ENCODE measurements at regions not wholly inside any gene's neighbourhood (a gene's known extent, or its start where the extent isn't known, plus 50 kb on each side); places are given as distances from the start of the nearest gene placed in this dataset.

GRCh38 chr3:1998739-1999138, 99.9 kb upstream of the CNTN4 start:
- no peaks in the 10 kb centered on the region for H3K36me3 ChIP-seq (ENCODE audit: insufficient read depth, low read length, poor library complexity, severe bottlenecking)
- BruUV-seq (replicated peaks): no TSS peak
- intact Hi-C loops (cut with micrococcal nuclease; ENCODE audit: unreplicated experiment): no loop called here
- TF ChIP-seq EZH2 (IDR thresholded peaks at IDR 0.05; ENCODE audit: borderline replicate concordance, low read depth, low read length, poor library complexity, severe bottlenecking) (no peak), CTCF (conservative IDR thresholded peaks at IDR 0.05; ENCODE audit: low read depth, low read length) (no peak)
- DNase-seq (ENCODE audit: low spot score): no peak
- H3K27me3 ChIP-seq (replicated peaks; ENCODE audit: insufficient read depth, low read depth, low read length, poor library complexity): no peaks in the 10 kb centered on the region
- no peak overlapping the region for H3K27ac ChIP-seq (ENCODE audit: low read depth, low read length, poor library complexity, severe bottlenecking)
- CTCF ChIA-PET: no interaction called here
- POLR2A ChIA-PET (ENCODE audit: low non-redundant PET): no interaction called here
- H3K4me3 ChIP-seq (ENCODE audit: low read depth, low read length, poor library complexity, severe bottlenecking): no peak overlapping the region
- H3K4me1 ChIP-seq (ENCODE audit: insufficient read depth, low read length, poor library complexity, severe bottlenecking): peaks cover 8% of the 10 kb centered on the region
- peaks cover 5% of the 10 kb centered on the region for H3K9me3 ChIP-seq (ENCODE audit: low read depth, low read length, poor library complexity, severe bottlenecking)

GRCh38 chr3:2001306-2002108, 97.2 kb upstream of the CNTN4 start:
- no peak overlapping the region for H3K27ac ChIP-seq (ENCODE audit: low read depth, low read length, poor library complexity, severe bottlenecking)
- peaks cover 9% of the 10 kb centered on the region for H3K9me3 ChIP-seq (ENCODE audit: low read depth, low read length, poor library complexity, severe bottlenecking)
- no peaks in the 10 kb centered on the region for H3K27me3 ChIP-seq (replicated peaks; ENCODE audit: insufficient read depth, low read depth, low read length, poor library complexity)
- TF ChIP-seq EZH2 (IDR thresholded peaks at IDR 0.05; ENCODE audit: borderline replicate concordance, low read depth, low read length, poor library complexity, severe bottlenecking): no peak
- TF ChIP-seq CTCF (conservative IDR thresholded peaks at IDR 0.05; ENCODE audit: low read depth, low read length): no peak
- CTCF ChIA-PET: no interaction called here
- no peaks in the 10 kb centered on the region for H3K4me1 ChIP-seq (ENCODE audit: insufficient read depth, low read length, poor library complexity, severe bottlenecking)
- no TSS peak for BruUV-seq (replicated peaks)
- intact Hi-C loops (cut with micrococcal nuclease; ENCODE audit: unreplicated experiment): no loop called here
- no peak for DNase-seq (ENCODE audit: low spot score)
- H3K36me3 ChIP-seq (ENCODE audit: insufficient read depth, low read length, poor library complexity, severe bottlenecking): no peaks in the 10 kb centered on the region
- POLR2A ChIA-PET (ENCODE audit: low non-redundant PET): no interaction called here
- H3K4me3 ChIP-seq (ENCODE audit: low read depth, low read length, poor library complexity, severe bottlenecking): no peak overlapping the region

GRCh38 chr3:2023959-2024358, 74.7 kb upstream of the CNTN4 start:
- intact Hi-C loops (cut with micrococcal nuclease; ENCODE audit: unreplicated experiment): no loop called here
- no peak for TF ChIP-seq CTCF (conservative IDR thresholded peaks at IDR 0.05; ENCODE audit: low read depth, low read length)
- no peak for TF ChIP-seq EZH2 (IDR thresholded peaks at IDR 0.05; ENCODE audit: borderline replicate concordance, low read depth, low read length, poor library complexity, severe bottlenecking)
- peaks cover 4% of the 10 kb centered on the region for H3K9me3 ChIP-seq (ENCODE audit: low read depth, low read length, poor library complexity, severe bottlenecking)
- peak; percentile 11 for DNase-seq (ENCODE audit: low spot score)
- H3K4me1 ChIP-seq (ENCODE audit: insufficient read depth, low read length, poor library complexity, severe bottlenecking): no peaks in the 10 kb centered on the region
- no peaks in the 10 kb centered on the region for H3K27me3 ChIP-seq (replicated peaks; ENCODE audit: insufficient read depth, low read depth, low read length, poor library complexity)
- no peak overlapping the region for H3K27ac ChIP-seq (ENCODE audit: low read depth, low read length, poor library complexity, severe bottlenecking)
- H3K36me3 ChIP-seq (ENCODE audit: insufficient read depth, low read length, poor library complexity, severe bottlenecking): no peaks in the 10 kb centered on the region
- ChIA-PET POLR2A (ENCODE audit: low non-redundant PET) (no interaction called here), CTCF (no interaction called here)
- no TSS peak for BruUV-seq (replicated peaks)
- H3K4me3 ChIP-seq (ENCODE audit: low read depth, low read length, poor library complexity, severe bottlenecking): no peak overlapping the region

Data from A673 (cell line).